ENCODE measurements at regions not wholly inside any gene's neighbourhood (a gene's known extent, or its start where the extent isn't known, plus 50 kb on each side); places are given as distances from the start of the nearest gene placed in this dataset.

DNA sequence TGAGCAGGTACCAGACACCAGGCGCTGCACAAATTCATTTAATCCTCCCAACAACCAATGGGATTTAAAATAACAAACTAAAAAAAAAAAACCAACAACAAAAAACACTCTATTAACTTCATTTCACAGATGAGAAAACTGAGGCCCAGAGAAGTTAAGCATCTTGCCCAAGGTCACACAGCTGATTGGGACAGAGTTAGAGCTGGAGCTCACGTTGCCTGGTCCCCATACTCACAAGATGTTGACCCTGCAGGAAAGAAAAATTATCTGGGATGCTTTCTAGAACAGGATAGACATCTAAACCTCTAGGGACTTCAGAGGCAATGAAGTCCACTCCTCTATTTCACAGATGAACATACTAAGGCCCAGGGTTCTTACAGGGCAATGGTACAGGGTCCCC is 175.3 kb downstream of the PSMG1 start:
- TF ChIP-seq, protein P1, sequence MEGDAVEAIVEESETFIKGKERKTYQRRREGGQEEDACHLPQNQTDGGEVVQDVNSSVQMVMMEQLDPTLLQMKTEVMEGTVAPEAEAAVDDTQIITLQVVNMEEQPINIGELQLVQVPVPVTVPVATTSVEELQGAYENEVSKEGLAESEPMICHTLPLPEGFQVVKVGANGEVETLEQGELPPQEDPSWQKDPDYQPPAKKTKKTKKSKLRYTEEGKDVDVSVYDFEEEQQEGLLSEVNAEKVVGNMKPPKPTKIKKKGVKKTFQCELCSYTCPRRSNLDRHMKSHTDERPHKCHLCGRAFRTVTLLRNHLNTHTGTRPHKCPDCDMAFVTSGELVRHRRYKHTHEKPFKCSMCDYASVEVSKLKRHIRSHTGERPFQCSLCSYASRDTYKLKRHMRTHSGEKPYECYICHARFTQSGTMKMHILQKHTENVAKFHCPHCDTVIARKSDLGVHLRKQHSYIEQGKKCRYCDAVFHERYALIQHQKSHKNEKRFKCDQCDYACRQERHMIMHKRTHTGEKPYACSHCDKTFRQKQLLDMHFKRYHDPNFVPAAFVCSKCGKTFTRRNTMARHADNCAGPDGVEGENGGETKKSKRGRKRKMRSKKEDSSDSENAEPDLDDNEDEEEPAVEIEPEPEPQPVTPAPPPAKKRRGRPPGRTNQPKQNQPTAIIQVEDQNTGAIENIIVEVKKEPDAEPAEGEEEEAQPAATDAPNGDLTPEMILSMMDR (IDR thresholded peaks at IDR 0.05) = no peak
- TF ChIP-seq POLR2AphosphoS5 (IDR thresholded peaks at IDR 0.05) (no peak), POLR2A (IDR thresholded peaks at IDR 0.05) (no peak)
